BE2C (cell line): ENCODE measurements at regions not wholly inside any gene's neighbourhood (a gene's known extent, or its start where the extent isn't known, plus 50 kb on each side); places are given as distances from the start of the nearest gene placed in this dataset.

Experiments used
- DNase-seq: peaks from one replicate; pipeline ENCODE4 v3.0.0-alpha.2; 2020
- H3K27me3 ChIP-seq: fragments of 250-450 bp; sonication (Bioruptor Pico); 2 replicates; pipeline ENCODE4 v1.5.1; 2020; ENCODE audit warnings: mild to moderate bottlenecking
- H3K36me3 ChIP-seq: fragments of 250-450 bp; sonication (Bioruptor Pico); 2 replicates; pipeline ENCODE4 v1.5.1; 2020; ENCODE audit warnings: mild to moderate bottlenecking
- H3K4me1 ChIP-seq: fragments of 250-450 bp; sonication (Bioruptor Pico); 2 replicates; pipeline ENCODE4 v1.5.1; 2020
- H3K4me3 ChIP-seq: 2 replicates; pipeline ENCODE4 v1.5.1; 2011; ENCODE audit warnings: low read depth, low read length
- H3K9me3 ChIP-seq: fragments of 250-450 bp; sonication (Bioruptor Pico); 2 replicates; pipeline ENCODE4 v1.5.1; 2020
- TF ChIP-seq, protein P1 (sequence below): IDR thresholded peaks from 2 replicates; pipeline ENCODE4 v1.5.1; 2012; ENCODE audit warnings: mild to moderate bottlenecking, low read depth, low read length

DNA sequence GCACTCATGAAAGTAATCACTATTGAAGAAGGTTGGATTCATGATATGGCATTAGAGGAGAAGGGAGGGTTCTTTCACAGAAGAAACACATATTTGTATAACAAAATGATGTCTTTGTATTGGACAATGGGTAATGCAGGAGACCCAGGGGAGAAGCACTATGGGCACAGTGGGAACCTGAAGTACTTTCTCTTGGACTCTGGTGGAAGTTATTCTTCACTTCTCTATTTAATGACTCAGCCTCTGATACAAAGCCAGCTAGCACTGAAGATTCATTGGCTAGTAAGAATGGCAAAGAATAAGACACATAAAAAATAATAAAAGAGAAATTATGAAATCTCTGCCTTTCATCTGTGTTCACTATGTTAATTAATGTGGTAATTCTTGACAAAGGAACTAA, 149.9 kb upstream of the PRR16 start:
- Histone ChIP-seq H3K36me3 (no peaks in the 10 kb centered on the region), H3K27me3 (no peaks in the 10 kb centered on the region), H3K9me3 (no peaks in the 10 kb centered on the region), H3K4me3 (no peak overlapping the region), H3K4me1 (no peaks in the 10 kb centered on the region)
- TF ChIP-seq, protein P1, sequence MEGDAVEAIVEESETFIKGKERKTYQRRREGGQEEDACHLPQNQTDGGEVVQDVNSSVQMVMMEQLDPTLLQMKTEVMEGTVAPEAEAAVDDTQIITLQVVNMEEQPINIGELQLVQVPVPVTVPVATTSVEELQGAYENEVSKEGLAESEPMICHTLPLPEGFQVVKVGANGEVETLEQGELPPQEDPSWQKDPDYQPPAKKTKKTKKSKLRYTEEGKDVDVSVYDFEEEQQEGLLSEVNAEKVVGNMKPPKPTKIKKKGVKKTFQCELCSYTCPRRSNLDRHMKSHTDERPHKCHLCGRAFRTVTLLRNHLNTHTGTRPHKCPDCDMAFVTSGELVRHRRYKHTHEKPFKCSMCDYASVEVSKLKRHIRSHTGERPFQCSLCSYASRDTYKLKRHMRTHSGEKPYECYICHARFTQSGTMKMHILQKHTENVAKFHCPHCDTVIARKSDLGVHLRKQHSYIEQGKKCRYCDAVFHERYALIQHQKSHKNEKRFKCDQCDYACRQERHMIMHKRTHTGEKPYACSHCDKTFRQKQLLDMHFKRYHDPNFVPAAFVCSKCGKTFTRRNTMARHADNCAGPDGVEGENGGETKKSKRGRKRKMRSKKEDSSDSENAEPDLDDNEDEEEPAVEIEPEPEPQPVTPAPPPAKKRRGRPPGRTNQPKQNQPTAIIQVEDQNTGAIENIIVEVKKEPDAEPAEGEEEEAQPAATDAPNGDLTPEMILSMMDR, result no peak
- DNase-seq, result no peak

DNA sequence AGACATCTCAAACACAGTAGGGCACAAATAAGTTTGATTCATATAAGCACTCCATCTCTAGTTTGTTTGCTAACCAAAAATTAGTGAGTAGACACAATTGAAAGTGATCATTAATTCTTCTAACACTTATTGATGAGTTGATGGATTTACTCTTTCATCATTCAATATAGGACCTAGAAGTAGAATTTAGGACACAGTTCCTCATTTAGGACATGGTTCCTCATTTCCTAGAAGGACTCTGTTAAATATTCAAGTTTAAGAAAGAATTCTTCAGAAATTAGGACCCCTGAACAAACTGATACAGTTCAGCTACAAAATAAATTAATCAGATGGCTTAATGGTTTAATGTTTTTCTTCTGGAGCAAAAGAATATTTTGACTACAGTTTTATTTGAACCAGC, 143.5 kb upstream of the PRR16 start:
- no peak for DNase-seq

DNA sequence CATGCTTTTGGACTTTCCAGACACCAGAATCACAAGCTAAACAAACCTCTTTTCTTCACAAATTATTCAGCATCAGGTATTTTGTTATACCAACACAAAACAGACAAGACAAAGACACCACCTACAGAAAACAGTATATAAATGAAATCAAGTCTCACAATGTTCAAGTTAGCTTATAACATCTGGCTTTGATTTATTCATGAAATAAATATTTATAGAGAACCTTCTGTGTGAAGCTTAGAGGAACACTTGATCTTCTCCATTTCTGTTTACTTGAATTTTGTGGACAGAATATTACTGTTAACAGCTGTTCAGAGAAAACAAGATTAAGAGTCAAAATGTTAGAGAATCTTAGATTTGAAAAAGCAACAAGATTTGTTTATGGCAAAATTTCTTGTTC, 137.4 kb upstream of the PRR16 start:
- no peaks in the 10 kb centered on the region for H3K36me3 ChIP-seq
- no peak overlapping the region for H3K4me3 ChIP-seq
- no peaks in the 10 kb centered on the region for H3K4me1 ChIP-seq
- TF ChIP-seq, protein P1, result no peak
- no peaks in the 10 kb centered on the region for H3K9me3 ChIP-seq
- no peaks in the 10 kb centered on the region for H3K27me3 ChIP-seq
- no peak for DNase-seq

More for the DNA sequence above, 143.5 kb upstream of the PRR16 start:
- Histone ChIP-seq H3K4me1 (no peaks in the 10 kb centered on the region), H3K36me3 (no peaks in the 10 kb centered on the region), H3K9me3 (no peaks in the 10 kb centered on the region), H3K4me3 (no peak overlapping the region), H3K27me3 (no peaks in the 10 kb centered on the region)
- TF ChIP-seq, protein P1, result no peak

DNA sequence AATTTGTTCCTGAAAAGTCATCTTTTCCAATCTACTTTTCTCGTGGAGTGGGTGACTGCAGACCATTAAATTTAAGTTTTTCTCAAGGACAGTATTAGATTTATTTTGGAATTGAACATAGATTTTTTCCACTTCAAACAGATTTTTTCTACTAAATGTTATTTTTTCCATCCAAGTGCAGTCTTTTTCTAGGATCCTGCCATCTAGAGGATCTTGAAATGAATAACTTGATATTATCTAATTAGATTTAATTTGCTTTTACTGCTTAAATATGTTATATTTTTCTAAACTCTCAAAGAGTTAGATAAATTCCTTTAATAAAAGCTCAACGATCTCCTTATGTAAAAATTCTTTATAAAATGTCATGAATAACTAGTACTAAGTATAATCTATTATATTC, 136.9 kb upstream of the PRR16 start:
- no peak for DNase-seq
- TF ChIP-seq, protein P1, result no peak
- no peak overlapping the region for H3K4me3 ChIP-seq
- H3K27me3 ChIP-seq, result no peaks in the 10 kb centered on the region
- no peaks in the 10 kb centered on the region for H3K9me3 ChIP-seq
- H3K36me3 ChIP-seq, result no peaks in the 10 kb centered on the region
- no peaks in the 10 kb centered on the region for H3K4me1 ChIP-seq

DNA sequence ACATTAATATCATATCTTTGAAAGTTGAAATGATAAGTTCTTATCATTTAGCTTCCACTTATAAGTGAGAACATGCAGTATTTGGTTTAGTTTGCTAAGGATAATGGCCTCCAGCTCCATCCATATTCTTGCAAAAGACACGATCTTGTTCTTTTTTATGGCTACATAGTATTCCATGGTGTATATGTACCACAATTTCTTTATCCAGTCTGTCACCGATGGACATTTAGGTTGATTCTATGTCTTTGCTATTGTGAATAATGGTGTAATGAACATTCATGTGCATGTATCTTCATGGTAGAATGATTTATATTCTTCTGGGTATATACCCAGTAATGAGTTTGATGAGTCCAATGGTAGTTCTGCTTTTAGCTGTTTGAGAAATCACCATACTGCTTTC, 135.0 kb upstream of the PRR16 start:
- TF ChIP-seq, protein P1, result no peak

DNA sequence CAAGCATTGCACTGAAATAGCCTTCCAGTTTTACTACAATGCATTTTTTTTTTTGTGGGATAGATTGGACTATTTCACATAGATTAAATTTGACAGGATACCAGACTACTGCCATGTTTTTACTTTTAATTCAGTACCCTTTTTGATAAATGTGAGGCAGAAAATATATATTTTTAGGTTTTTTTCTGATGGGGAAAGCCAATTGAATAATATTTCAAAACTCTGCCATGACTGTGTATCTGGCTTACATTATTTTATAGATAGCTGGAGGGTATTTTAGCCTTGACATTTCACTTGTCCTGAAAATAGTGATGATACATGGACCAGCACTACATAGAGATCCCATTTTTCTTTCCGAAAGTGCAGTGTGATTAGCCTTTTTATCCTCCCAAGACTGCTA, 133.5 kb upstream of the PRR16 start:
- H3K27me3 ChIP-seq, result no peaks in the 10 kb centered on the region
- no peaks in the 10 kb centered on the region for H3K9me3 ChIP-seq
- no peaks in the 10 kb centered on the region for H3K36me3 ChIP-seq
- TF ChIP-seq, protein P1, result no peak
- H3K4me1 ChIP-seq, result no peaks in the 10 kb centered on the region
- no peak overlapping the region for H3K4me3 ChIP-seq
- DNase-seq, result no peak

More for the DNA sequence above, 135.0 kb upstream of the PRR16 start:
- Histone ChIP-seq H3K4me3 (no peak overlapping the region), H3K27me3 (no peaks in the 10 kb centered on the region), H3K36me3 (no peaks in the 10 kb centered on the region), H3K4me1 (no peaks in the 10 kb centered on the region), H3K9me3 (no peaks in the 10 kb centered on the region)
- no peak for DNase-seq
